HCT116 (cell line): ENCODE measurements at regions not wholly inside any gene's neighbourhood (a gene's known extent, or its start where the extent isn't known, plus 50 kb on each side); places are given as distances from the start of the nearest gene placed in this dataset.

Experiments
- CTCF ChIP-seq, 3 experiments: fragments of 200-600 bp in 1 of 3; sonication (generic) in 1 of 3; IDR thresholded peaks in 2 of 3; conservative IDR thresholded peaks in 1 of 3; 2 replicates each; pipeline ENCODE4 v1.5.1; 2012 to 2017; ENCODE audit warnings: low read depth in 2 of 3, low read length in 2 of 3, antibody characterized with exemption in 1 of 3, borderline replicate concordance in 1 of 3, control low read depth in 1 of 3, mild to moderate bottlenecking in 1 of 3, mixed read lengths in 1 of 3, mixed run types in 1 of 3, moderate library complexity in 1 of 3; ENCODE audit not compliant: insufficient read depth in 1 of 3
- EZH2 ChIP-seq: fragments of 200-600 bp; sonication (generic); IDR thresholded peaks from 2 replicates; pipeline ENCODE4 v1.6.1; 2017; ENCODE audit warnings: antibody characterized with exemption, mixed run types
- EZH2phosphoT487 ChIP-seq: fragments of 200-600 bp; IDR thresholded peaks from 2 replicates; pipeline ENCODE4 v1.6.1; 2018; ENCODE audit warnings: antibody characterized with exemption, borderline replicate concordance
- JUND ChIP-seq: IDR thresholded peaks from 2 replicates; pipeline ENCODE4 v1.6.1; 2012
- MAX ChIP-seq: IDR thresholded peaks from 2 replicates; pipeline ENCODE4 v1.6.1; 2012
- POLR2A ChIP-seq: IDR thresholded peaks from 2 replicates; pipeline ENCODE4 v1.7.0; 2011; ENCODE audit warnings: borderline replicate concordance; ENCODE audit not compliant: insufficient read depth, insufficient read length; ENCODE audit errors: extremely low read depth
- REST ChIP-seq: IDR thresholded peaks from 2 replicates; pipeline ENCODE4 v1.6.1; 2012; ENCODE audit warnings: low read depth
- SP1 ChIP-seq: IDR thresholded peaks from 2 replicates; pipeline ENCODE4 v1.6.1; 2012; ENCODE audit warnings: low read depth

- no peak for TF ChIP-seq REST
- no peak for TF ChIP-seq EZH2
- TF ChIP-seq CTCF (IDR thresholded peaks at IDR 0.05 in 2 of 3, conservative IDR thresholded peaks at IDR 0.05 in 1 of 3; ENCODE audit: borderline replicate concordance in 1 of 3, insufficient read depth in 1 of 3, low read depth in 2 of 3, low read length in 2 of 3), result no peak
- TF ChIP-seq POLR2A, result no peak
- TF ChIP-seq EZH2phosphoT487, result no peak
- no peak for TF ChIP-seq SP1
- TF ChIP-seq MAX, result no peak
- no peak for TF ChIP-seq JUND
Observed at GRCh38 chr3:101120039-101120438, 126.8 kb upstream of the ABI3BP start.
